ENCODE measurements at regions not wholly inside any gene's neighbourhood (a gene's known extent, or its start where the extent isn't known, plus 50 kb on each side); places are given as distances from the start of the nearest gene placed in this dataset.

DNA sequence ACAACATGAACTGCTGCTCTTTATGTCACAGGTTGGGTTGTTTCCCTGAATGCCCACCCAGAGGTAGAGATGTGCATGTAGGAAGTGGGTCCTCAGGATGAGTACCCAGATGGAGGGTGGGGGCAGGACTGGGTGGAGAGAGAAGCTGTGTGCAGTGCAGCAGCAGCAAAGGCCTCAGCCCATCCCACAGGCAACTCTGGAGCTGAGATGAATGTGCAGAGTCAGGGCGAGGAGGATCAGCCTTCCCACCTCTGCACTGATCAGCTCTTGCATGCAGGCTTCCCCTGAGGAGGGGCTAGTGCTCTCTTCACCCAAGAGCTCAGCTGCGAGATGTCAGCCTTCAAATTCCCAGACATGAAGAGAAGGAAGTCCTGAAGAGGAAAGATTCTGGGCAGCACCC is 326.2 kb upstream of the RAB6C start (continued):
- TF ChIP-seq, protein P1, sequence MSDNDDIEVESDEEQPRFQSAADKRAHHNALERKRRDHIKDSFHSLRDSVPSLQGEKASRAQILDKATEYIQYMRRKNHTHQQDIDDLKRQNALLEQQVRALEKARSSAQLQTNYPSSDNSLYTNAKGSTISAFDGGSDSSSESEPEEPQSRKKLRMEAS (IDR thresholded peaks at IDR 0.05; ENCODE audit: low read depth): no peak
- no peak for TF ChIP-seq CHD2 (IDR thresholded peaks at IDR 0.05; ENCODE audit: low read length, partially characterized antibody)
- TF ChIP-seq FOXJ3 (CRISPR knock-in tag; IDR thresholded peaks at IDR 0.05): no peak
- no peak for TF ChIP-seq RCOR1 (IDR thresholded peaks at IDR 0.05; ENCODE audit: low read length)

DNA sequence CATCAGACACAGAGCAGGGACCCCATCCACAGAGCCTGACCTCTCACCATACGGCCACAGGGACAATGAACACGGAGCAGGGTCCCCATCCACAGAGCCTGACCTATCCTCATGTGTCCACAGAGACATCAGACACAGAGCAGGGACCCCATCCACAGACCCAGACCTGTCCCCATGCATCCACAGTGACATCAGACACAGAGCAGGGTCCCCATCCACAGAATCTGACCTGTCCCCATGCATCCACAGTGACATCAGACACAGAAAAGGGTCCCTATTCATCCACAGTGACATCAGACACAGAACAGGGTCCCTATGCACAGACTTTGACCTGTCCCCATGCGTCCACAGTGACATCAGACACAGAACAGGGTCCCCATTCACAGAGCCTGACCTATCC is 325.1 kb upstream of the RAB6C start:
- CTCF ChIA-PET: no interaction called here
- Histone ChIP-seq H3K79me2 (ENCODE audit: insufficient read depth) (no peaks in the 10 kb centered on the region), H4K20me1 (ENCODE audit: insufficient read depth) (no peaks in the 10 kb centered on the region), H2AFZ (ENCODE audit: low read depth) (no peak overlapping the region), H3K27me3 (ENCODE audit: insufficient read depth) (no peaks in the 10 kb centered on the region), H3K9me2 (no peaks in the 10 kb centered on the region), H3K36me3 (replicated peaks in 1 of 2; ENCODE audit: control insufficient read depth in 1 of 2, insufficient read depth in 2 of 2, low read length in 1 of 2) (no peaks in the 10 kb centered on the region), H3K4me2 (no peak overlapping the region), H3K4me3 (ENCODE audit: low read depth in 2 of 2, low read length in 1 of 2) (no peak overlapping the region), H3F3A (replicated peaks; ENCODE audit: insufficient read depth) (no peaks in the 10 kb centered on the region), H3K4me1 (ENCODE audit: control insufficient read depth in 1 of 2, insufficient read depth in 2 of 2, low read depth in 1 of 2, low read length in 1 of 2) (no peaks in the 10 kb centered on the region), H3K27ac (ENCODE audit: low read depth in 2 of 2, low read length in 1 of 2) (no peak overlapping the region), H3K9me3 (no peaks in the 10 kb centered on the region), H3K9ac (no peak overlapping the region)
- WGBS (ENCODE audit: low lambda C conversion rate): 0% methylated on average over 1 of the region's 3 CpGs
- DNase-seq: no peak
- TF ChIP-seq, protein P2, sequence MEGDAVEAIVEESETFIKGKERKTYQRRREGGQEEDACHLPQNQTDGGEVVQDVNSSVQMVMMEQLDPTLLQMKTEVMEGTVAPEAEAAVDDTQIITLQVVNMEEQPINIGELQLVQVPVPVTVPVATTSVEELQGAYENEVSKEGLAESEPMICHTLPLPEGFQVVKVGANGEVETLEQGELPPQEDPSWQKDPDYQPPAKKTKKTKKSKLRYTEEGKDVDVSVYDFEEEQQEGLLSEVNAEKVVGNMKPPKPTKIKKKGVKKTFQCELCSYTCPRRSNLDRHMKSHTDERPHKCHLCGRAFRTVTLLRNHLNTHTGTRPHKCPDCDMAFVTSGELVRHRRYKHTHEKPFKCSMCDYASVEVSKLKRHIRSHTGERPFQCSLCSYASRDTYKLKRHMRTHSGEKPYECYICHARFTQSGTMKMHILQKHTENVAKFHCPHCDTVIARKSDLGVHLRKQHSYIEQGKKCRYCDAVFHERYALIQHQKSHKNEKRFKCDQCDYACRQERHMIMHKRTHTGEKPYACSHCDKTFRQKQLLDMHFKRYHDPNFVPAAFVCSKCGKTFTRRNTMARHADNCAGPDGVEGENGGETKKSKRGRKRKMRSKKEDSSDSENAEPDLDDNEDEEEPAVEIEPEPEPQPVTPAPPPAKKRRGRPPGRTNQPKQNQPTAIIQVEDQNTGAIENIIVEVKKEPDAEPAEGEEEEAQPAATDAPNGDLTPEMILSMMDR (IDR thresholded peaks at IDR 0.05): no peak
- no peak for TF ChIP-seq ELF1 (IDR thresholded peaks at IDR 0.05)
- no peak for TF ChIP-seq MXI1 (IDR thresholded peaks at IDR 0.05; ENCODE audit: low read depth, low read length)
- no peak for TF ChIP-seq SIN3A (IDR thresholded peaks at IDR 0.05; ENCODE audit: borderline replicate concordance, low read depth, low read length)
- no peak for TF ChIP-seq SMC3 (IDR thresholded peaks at IDR 0.05; ENCODE audit: low read depth, low read length)
- no peak for TF ChIP-seq TAF1 (IDR thresholded peaks at IDR 0.05; ENCODE audit: borderline replicate concordance, low read depth, low read length)
- TF ChIP-seq, protein P3, sequence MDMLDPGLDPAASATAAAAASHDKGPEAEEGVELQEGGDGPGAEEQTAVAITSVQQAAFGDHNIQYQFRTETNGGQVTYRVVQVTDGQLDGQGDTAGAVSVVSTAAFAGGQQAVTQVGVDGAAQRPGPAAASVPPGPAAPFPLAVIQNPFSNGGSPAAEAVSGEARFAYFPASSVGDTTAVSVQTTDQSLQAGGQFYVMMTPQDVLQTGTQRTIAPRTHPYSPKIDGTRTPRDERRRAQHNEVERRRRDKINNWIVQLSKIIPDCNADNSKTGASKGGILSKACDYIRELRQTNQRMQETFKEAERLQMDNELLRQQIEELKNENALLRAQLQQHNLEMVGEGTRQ (IDR thresholded peaks at IDR 0.05; ENCODE audit: borderline replicate concordance, low read depth, low read length): no peak
- TF ChIP-seq POLR2AphosphoS5 (IDR thresholded peaks at IDR 0.05; ENCODE audit: low read depth, low read length): no peak
- TF ChIP-seq GATA2 (CRISPR knock-in tag; IDR thresholded peaks at IDR 0.05): no peak
- TF ChIP-seq TCF12 (IDR thresholded peaks at IDR 0.05): no peak
- TF ChIP-seq RFX5 (IDR thresholded peaks at IDR 0.05; ENCODE audit: low read length): no peak
- TF ChIP-seq, protein P4, sequence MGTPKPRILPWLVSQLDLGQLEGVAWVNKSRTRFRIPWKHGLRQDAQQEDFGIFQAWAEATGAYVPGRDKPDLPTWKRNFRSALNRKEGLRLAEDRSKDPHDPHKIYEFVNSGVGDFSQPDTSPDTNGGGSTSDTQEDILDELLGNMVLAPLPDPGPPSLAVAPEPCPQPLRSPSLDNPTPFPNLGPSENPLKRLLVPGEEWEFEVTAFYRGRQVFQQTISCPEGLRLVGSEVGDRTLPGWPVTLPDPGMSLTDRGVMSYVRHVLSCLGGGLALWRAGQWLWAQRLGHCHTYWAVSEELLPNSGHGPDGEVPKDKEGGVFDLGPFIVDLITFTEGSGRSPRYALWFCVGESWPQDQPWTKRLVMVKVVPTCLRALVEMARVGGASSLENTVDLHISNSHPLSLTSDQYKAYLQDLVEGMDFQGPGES (IDR thresholded peaks at IDR 0.05; ENCODE audit: low read depth, low read length): no peak
- no peak for TF ChIP-seq FOXJ3 (CRISPR knock-in tag; IDR thresholded peaks at IDR 0.05)
- no peak for TF ChIP-seq NRF1 (IDR thresholded peaks at IDR 0.05; ENCODE audit: low read depth, low read length)
- POLR2A ChIA-PET: no interaction called here

Data from SK-N-SH (cell line).